PFSK-1 (cell line): ENCODE measurements at regions not wholly inside any gene's neighbourhood (a gene's known extent, or its start where the extent isn't known, plus 50 kb on each side); places are given as distances from the start of the nearest gene placed in this dataset.

Experiments
- FOXP2 ChIP-seq: optimal IDR thresholded peaks from 2 replicates; pipeline ENCODE3; 2011; ENCODE audit warnings: borderline replicate concordance, control low read depth, inconsistent platforms; ENCODE audit not compliant: insufficient read depth; ENCODE audit errors: extremely low read length, extremely low read depth
- POLR2AphosphoS5 ChIP-seq: IDR thresholded peaks from 2 replicates; pipeline ENCODE4 v1.6.1; 2012; ENCODE audit warnings: low read depth, mild to moderate bottlenecking, control low read depth, low read length, moderate library complexity
- REST ChIP-seq, 2 experiments: IDR thresholded peaks; 2 replicates each; pipeline versions ENCODE4 v1.6.1 to v1.8.0; 2011 to 2012; ENCODE audit warnings: low read depth in 2 of 2, low read length in 2 of 2, control low read depth in 1 of 2, inconsistent platforms in 1 of 2, mild to moderate bottlenecking in 1 of 2, moderate library complexity in 1 of 2; ENCODE audit not compliant: insufficient read depth in 1 of 2
- SIN3A ChIP-seq: IDR thresholded peaks from 2 replicates; pipeline ENCODE4 v1.6.1; 2012; ENCODE audit warnings: mild to moderate bottlenecking, low read length, moderate library complexity, borderline replicate concordance; ENCODE audit not compliant: insufficient read depth
- TAF1 ChIP-seq: IDR thresholded peaks from 2 replicates; pipeline ENCODE4 v1.6.1; 2012; ENCODE audit warnings: low read length, control low read depth, borderline replicate concordance; ENCODE audit not compliant: insufficient read depth

DNA sequence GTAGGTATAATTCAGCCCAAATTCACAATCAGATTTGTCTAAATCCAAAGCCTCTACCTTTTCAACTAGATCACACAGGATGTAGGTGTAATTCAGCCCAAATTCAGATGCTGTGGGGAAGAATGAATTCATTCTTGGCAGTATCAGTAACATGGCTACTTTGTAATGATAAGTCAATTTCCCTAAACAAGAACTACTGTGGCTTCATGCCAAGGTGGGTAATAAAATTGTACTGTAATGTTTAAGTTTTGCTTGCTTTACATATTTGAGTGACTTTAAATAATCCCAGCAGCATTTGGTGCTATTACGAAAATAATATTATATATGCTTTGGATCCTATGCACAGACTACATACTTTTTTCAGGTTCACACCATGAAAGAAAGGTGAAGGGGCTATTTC lies 239.1 kb downstream of the HDGFL1 start:
- TF ChIP-seq REST (IDR thresholded peaks at IDR 0.05; ENCODE audit: insufficient read depth in 1 of 2, low read depth in 2 of 2, low read length in 2 of 2), result no peak
- no peak for TF ChIP-seq SIN3A
- no peak for TF ChIP-seq POLR2AphosphoS5
- TF ChIP-seq TAF1, result no peak
- TF ChIP-seq FOXP2, result no peak

DNA sequence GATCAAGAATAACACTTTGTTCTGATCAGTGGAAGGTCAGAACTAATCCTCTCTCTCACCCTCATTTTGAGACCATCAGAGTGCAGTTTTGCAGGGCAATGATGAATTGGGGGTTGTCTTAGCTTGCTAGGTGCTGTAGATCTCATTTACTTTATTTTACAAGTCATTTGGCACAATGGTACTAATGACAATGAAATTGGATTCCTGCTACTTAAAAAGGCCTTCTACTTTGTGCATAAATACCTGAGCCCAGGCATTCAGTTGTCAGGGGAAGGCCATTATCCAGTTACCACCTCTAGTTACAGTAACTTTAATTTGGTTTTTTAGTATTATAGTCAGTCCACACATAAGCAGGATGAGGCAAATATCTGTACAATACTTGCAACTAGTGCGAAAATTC lies 240.0 kb downstream of the HDGFL1 start:
- TF ChIP-seq POLR2AphosphoS5 (no peak), FOXP2 (no peak), TAF1 (no peak), SIN3A (no peak), REST (IDR thresholded peaks at IDR 0.05; ENCODE audit: insufficient read depth in 1 of 2, low read depth in 2 of 2, low read length in 2 of 2) (no peak)

DNA sequence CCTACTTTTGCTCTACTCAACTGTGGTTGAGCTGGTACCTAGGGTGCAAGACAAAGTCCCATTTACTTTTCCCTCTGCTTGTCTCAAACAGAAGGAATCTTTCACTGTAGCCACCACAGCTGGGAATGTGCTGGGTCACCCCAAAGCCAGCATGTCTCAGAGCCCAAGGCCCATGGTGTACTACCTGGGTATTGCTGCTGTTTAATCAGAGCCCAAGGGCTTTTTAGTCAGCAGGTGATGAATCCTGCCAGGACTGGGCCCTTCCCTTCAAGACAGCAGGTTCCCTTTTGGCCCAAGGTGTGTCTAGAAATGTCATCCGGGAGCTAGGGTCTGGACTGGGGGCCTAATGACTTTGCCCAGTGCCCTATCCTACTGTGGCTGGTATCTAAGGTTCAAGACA lies 249.8 kb downstream of the HDGFL1 start:
- no peak for TF ChIP-seq SIN3A
- no peak for TF ChIP-seq POLR2AphosphoS5
- no peak for TF ChIP-seq REST (IDR thresholded peaks at IDR 0.05; ENCODE audit: insufficient read depth in 1 of 2, low read depth in 2 of 2, low read length in 2 of 2)

GRCh38 chr6:22821664-22822320 lies 252.4 kb downstream of the HDGFL1 start:
- TF ChIP-seq SIN3A (no peak), POLR2AphosphoS5 (no peak), REST (IDR thresholded peaks at IDR 0.05; ENCODE audit: insufficient read depth in 1 of 2, low read depth in 2 of 2, low read length in 2 of 2) (no peak), TAF1 (no peak), FOXP2 (no peak)

DNA sequence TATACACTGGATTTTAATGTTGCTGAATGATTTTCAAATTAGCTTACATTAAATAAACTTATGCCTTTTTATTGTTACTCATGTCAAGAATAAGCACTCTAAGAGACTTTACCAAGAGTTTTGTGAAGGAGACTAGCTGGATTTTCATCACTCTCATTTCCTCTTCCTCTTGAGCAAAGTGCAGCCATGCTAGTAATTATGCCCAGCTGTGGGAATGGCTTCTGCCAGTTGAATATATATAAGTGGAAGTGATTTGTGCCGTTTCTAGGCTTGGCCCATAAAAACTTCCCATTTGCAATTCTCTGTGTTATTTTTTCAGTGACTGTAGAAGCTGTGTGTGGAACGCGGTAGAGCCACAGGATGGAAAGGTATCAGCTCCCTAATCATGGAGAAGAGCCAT lies 255.8 kb downstream of the HDGFL1 start:
- no peak for TF ChIP-seq FOXP2
- no peak for TF ChIP-seq POLR2AphosphoS5
- TF ChIP-seq REST (IDR thresholded peaks at IDR 0.05; ENCODE audit: insufficient read depth in 1 of 2, low read depth in 2 of 2, low read length in 2 of 2), result no peak
- TF ChIP-seq SIN3A, result no peak
- no peak for TF ChIP-seq TAF1
